ENCODE measurements at regions not wholly inside any gene's neighbourhood (a gene's known extent, or its start where the extent isn't known, plus 50 kb on each side); places are given as distances from the start of the nearest gene placed in this dataset.
A peak's percentile ranks its signal among the peaks of the same experiment; 100 is the strongest.

GRCh38 chr13:107801621-107802020 is 413.7 kb downstream of the LIG4 start:
- CTCF ChIA-PET, result no interaction called here
- no peaks in the 10 kb centered on the region for H3K36me3 Mint-ChIP-seq
- H3K4me3 Mint-ChIP-seq, result no peak overlapping the region
- DNase-seq (ENCODE audit: low spot score) (no peak), ATAC-seq (no peak)
- H3K4me1 Mint-ChIP-seq, result peaks cover 34% of the 10 kb centered on the region
- H3K27me3 Mint-ChIP-seq (ENCODE audit: low read depth), result no peaks in the 10 kb centered on the region
- TF ChIP-seq ZNF121 (CRISPR knock-in tag; IDR thresholded peaks at IDR 0.05) (no peak), SP1 (CRISPR knock-in tag; conservative IDR thresholded peaks at IDR 0.05) (no peak), ZNF416 (CRISPR knock-in tag; IDR thresholded peaks at IDR 0.05) (no peak), NFE2L1 (CRISPR knock-in tag; IDR thresholded peaks at IDR 0.05) (no peak), IRF1 (CRISPR knock-in tag; IDR thresholded peaks at IDR 0.05) (no peak)
- TF ChIP-seq, protein P1, sequence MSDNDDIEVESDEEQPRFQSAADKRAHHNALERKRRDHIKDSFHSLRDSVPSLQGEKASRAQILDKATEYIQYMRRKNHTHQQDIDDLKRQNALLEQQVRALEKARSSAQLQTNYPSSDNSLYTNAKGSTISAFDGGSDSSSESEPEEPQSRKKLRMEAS (CRISPR knock-in tag; IDR thresholded peaks at IDR 0.05), result no peak
- TF ChIP-seq, protein P2, sequence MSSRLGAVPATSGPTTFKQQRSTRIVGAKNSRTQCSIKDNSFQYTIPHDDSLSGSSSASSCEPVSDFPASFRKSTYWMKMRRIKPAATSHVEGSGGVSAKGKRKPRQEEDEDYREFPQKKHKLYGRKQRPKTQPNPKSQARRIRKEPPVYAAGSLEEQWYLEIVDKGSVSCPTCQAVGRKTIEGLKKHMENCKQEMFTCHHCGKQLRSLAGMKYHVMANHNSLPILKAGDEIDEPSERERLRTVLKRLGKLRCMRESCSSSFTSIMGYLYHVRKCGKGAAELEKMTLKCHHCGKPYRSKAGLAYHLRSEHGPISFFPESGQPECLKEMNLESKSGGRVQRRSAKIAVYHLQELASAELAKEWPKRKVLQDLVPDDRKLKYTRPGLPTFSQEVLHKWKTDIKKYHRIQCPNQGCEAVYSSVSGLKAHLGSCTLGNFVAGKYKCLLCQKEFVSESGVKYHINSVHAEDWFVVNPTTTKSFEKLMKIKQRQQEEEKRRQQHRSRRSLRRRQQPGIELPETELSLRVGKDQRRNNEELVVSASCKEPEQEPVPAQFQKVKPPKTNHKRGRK (CRISPR knock-in tag; IDR thresholded peaks at IDR 0.05; ENCODE audit: borderline replicate concordance), result no peak
- TF ChIP-seq, protein P3, sequence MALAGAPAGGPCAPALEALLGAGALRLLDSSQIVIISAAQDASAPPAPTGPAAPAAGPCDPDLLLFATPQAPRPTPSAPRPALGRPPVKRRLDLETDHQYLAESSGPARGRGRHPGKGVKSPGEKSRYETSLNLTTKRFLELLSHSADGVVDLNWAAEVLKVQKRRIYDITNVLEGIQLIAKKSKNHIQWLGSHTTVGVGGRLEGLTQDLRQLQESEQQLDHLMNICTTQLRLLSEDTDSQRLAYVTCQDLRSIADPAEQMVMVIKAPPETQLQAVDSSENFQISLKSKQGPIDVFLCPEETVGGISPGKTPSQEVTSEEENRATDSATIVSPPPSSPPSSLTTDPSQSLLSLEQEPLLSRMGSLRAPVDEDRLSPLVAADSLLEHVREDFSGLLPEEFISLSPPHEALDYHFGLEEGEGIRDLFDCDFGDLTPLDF (CRISPR knock-in tag; IDR thresholded peaks at IDR 0.05), result no peak
- TF ChIP-seq, protein P4, sequence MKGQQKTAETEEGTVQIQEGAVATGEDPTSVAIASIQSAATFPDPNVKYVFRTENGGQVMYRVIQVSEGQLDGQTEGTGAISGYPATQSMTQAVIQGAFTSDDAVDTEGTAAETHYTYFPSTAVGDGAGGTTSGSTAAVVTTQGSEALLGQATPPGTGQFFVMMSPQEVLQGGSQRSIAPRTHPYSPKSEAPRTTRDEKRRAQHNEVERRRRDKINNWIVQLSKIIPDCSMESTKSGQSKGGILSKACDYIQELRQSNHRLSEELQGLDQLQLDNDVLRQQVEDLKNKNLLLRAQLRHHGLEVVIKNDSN (CRISPR knock-in tag; IDR thresholded peaks at IDR 0.05), result no peak
- TF ChIP-seq, protein P5, sequence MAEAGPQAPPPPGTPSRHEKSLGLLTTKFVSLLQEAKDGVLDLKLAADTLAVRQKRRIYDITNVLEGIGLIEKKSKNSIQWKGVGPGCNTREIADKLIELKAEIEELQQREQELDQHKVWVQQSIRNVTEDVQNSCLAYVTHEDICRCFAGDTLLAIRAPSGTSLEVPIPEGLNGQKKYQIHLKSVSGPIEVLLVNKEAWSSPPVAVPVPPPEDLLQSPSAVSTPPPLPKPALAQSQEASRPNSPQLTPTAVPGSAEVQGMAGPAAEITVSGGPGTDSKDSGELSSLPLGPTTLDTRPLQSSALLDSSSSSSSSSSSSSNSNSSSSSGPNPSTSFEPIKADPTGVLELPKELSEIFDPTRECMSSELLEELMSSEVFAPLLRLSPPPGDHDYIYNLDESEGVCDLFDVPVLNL (CRISPR knock-in tag; IDR thresholded peaks at IDR 0.05; ENCODE audit: borderline replicate concordance, low read depth), result no peak
- POLR2A ChIA-PET, result no interaction called here
- no peak overlapping the region for H3K27ac Mint-ChIP-seq
- H3K9me3 Mint-ChIP-seq, result no peaks in the 10 kb centered on the region

DNA sequence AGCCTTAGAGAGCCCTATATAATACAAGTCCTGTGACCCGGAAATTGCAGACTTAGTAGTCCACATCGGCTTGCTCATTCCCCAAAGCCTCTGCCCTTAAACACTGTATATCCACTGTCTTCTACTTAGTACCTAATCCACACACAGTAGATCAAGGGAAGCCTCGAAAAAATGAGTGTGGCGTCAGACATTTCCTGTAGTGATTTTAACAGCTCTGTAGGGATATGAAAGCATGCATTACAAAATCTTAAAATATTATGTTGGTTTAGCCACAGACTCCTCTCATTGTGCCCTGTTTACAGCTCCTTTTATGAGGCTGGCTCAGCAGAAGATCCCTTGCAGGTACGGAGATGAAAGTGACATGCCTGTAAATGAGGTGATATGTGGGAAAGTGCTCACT is 416.3 kb downstream of the LIG4 start:
- DNase-seq (ENCODE audit: low spot score) (no peak), ATAC-seq (peak; percentile 43; the same call in 1 of the 2 replicates)
- CTCF ChIA-PET, result no interaction called here
- H3K27me3 Mint-ChIP-seq (ENCODE audit: low read depth), result no peaks in the 10 kb centered on the region
- 0 out of 2 replicates have a peak overlapping the region, but pooled peaks have one; percentile 3 for H3K27ac Mint-ChIP-seq
- H3K4me1 Mint-ChIP-seq, result peaks cover 36% of the 10 kb centered on the region
- no peak overlapping the region for H3K4me3 Mint-ChIP-seq
- no peaks in the 10 kb centered on the region for H3K36me3 Mint-ChIP-seq
- TF ChIP-seq, protein P6, sequence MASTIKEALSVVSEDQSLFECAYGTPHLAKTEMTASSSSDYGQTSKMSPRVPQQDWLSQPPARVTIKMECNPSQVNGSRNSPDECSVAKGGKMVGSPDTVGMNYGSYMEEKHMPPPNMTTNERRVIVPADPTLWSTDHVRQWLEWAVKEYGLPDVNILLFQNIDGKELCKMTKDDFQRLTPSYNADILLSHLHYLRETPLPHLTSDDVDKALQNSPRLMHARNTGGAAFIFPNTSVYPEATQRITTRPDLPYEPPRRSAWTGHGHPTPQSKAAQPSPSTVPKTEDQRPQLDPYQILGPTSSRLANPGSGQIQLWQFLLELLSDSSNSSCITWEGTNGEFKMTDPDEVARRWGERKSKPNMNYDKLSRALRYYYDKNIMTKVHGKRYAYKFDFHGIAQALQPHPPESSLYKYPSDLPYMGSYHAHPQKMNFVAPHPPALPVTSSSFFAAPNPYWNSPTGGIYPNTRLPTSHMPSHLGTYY (CRISPR knock-in tag; IDR thresholded peaks at IDR 0.05), result no peak
- no peak for TF ChIP-seq RORB (CRISPR knock-in tag; IDR thresholded peaks at IDR 0.05)
- no peak for TF ChIP-seq NFATC4 (CRISPR knock-in tag; IDR thresholded peaks at IDR 0.05)
- TF ChIP-seq IRF2 (CRISPR knock-in tag; IDR thresholded peaks at IDR 0.05; ENCODE audit: borderline replicate concordance, low read depth), result no peak
- TF ChIP-seq, protein P7, sequence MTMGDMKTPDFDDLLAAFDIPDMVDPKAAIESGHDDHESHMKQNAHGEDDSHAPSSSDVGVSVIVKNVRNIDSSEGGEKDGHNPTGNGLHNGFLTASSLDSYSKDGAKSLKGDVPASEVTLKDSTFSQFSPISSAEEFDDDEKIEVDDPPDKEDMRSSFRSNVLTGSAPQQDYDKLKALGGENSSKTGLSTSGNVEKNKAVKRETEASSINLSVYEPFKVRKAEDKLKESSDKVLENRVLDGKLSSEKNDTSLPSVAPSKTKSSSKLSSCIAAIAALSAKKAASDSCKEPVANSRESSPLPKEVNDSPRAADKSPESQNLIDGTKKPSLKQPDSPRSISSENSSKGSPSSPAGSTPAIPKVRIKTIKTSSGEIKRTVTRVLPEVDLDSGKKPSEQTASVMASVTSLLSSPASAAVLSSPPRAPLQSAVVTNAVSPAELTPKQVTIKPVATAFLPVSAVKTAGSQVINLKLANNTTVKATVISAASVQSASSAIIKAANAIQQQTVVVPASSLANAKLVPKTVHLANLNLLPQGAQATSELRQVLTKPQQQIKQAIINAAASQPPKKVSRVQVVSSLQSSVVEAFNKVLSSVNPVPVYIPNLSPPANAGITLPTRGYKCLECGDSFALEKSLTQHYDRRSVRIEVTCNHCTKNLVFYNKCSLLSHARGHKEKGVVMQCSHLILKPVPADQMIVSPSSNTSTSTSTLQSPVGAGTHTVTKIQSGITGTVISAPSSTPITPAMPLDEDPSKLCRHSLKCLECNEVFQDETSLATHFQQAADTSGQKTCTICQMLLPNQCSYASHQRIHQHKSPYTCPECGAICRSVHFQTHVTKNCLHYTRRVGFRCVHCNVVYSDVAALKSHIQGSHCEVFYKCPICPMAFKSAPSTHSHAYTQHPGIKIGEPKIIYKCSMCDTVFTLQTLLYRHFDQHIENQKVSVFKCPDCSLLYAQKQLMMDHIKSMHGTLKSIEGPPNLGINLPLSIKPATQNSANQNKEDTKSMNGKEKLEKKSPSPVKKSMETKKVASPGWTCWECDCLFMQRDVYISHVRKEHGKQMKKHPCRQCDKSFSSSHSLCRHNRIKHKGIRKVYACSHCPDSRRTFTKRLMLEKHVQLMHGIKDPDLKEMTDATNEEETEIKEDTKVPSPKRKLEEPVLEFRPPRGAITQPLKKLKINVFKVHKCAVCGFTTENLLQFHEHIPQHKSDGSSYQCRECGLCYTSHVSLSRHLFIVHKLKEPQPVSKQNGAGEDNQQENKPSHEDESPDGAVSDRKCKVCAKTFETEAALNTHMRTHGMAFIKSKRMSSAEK (CRISPR knock-in tag; IDR thresholded peaks at IDR 0.05; ENCODE audit: borderline replicate concordance), result no peak
- no peak for TF ChIP-seq ZNF138 (CRISPR knock-in tag; conservative IDR thresholded peaks at IDR 0.05)
- POLR2A ChIA-PET, result no interaction called here
- no peaks in the 10 kb centered on the region for H3K9me3 Mint-ChIP-seq
